Testis (tissue), 2 donors: ENCODE measurements at regions not wholly inside any gene's neighbourhood (a gene's known extent, or its start where the extent isn't known, plus 50 kb on each side); places are given as distances from the start of the nearest gene placed in this dataset.

Experiments used
- CTCF ChIP-seq, 3 experiments: fragments of 450-650 bp in 2 of 3; fragments of 200-600 bp in 1 of 3; sonication (generic) in 1 of 3; IDR thresholded peaks; one replicate each; pipeline ENCODE4 v1.5.1; 2016 to 2019; ENCODE audit warnings: antibody characterized with exemption in 3 of 3, mild to moderate bottlenecking in 2 of 3, moderate library complexity in 1 of 3
- POLR2A ChIP-seq: fragments of 450-650 bp; IDR thresholded peaks from one replicate; pipeline ENCODE4 v1.6.1; 2017; ENCODE audit warnings: antibody characterized with exemption, mild to moderate bottlenecking, moderate library complexity

- TF ChIP-seq CTCF (IDR thresholded peaks at IDR 0.05) (no peak), POLR2A (no peak)
Measured at GRCh38 chr3:127101411-127102187, 91.3 kb upstream of the PRR23E start.
